DMS153 treated with DMSO at 0.1 percent for 48 hours (cell line): ENCODE measurements at regions not wholly inside any gene's neighbourhood (a gene's known extent, or its start where the extent isn't known, plus 50 kb on each side); places are given as distances from the start of the nearest gene placed in this dataset.

Source experiments
- DNase-seq: peaks from one replicate; lab custom pipeline; 2025; ENCODE audit not compliant: unreplicated experiment; lab: John Stamatoyannopoulos, UW

DNA sequence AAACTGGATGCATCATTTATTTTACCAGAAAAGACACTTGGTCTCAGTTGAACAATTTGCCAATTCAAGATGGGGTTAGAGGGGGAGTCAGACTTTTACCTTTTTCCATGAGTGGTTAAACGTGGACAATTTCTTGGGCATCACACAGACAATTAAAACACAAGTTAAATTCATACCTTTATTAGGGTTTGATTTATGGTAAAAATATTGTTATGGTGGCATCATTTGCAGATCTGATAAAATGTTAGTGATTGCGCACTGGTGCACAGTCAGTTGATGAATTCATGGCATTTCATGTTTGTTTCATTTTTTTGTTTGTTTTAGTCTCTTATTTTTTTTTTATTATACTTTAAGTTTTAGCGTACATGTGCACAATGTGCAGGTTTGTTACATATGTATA lies 399.9 kb downstream of the DOK5 start:
- DNase-seq, result no peak

DNA sequence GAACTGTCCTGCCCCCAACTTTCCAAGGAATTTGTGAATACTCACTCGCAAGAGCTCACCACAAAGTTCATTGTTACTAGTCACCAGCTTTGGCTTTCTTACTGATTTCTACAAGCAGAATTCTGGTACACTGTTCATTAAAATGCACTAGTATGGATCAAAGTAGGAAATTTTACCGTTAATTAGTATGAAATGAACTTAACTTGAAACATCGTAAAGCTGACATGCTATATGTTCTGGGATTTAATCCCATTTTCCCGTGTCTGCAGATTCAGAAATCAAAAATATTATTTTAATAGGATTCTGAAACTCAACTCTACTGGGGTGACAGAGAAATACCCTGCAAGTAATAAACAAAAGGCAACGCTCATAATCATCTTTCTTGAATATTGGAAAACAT lies 399.3 kb downstream of the DOK5 start:
- no peak for DNase-seq

DNA sequence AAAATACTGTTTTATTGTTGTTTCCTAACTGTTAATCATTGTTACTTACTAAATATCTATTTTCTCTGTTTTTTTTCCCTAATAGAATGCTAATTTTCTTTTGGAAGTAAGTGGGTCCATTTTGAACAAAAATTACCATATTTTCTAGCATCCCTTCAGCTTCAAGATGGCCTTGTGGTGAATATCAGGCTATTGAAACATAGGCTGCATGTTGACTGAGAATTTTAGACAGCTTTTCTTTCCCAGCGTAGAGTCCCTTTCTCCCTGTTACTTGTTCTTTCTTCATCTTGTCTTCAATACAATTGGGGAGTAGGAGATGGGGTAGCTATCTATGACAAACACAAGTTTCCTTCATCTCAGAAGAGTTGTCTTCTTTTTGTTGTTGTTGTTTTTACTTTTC lies 397.0 kb downstream of the DOK5 start:
- no peak for DNase-seq

DNA sequence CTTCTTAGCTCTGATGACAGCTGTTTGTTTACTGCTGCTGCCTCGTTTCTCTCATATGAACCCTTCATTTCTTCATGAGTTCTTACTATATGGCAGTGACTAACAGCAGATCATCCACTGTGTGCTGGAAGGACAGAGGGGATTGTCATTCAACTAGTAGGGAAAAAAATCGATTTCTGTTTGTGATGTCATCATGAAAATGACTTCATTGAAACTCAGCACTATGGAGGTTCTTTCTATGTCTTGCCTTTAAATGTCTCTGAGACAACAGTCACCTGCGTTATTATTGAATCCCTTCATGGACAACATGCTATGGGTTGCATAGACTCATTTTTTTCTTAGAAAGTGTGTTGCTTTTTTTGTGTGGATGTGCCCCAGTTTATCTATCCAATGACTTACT lies 394.4 kb downstream of the DOK5 start:
- DNase-seq, result no peak

DNA sequence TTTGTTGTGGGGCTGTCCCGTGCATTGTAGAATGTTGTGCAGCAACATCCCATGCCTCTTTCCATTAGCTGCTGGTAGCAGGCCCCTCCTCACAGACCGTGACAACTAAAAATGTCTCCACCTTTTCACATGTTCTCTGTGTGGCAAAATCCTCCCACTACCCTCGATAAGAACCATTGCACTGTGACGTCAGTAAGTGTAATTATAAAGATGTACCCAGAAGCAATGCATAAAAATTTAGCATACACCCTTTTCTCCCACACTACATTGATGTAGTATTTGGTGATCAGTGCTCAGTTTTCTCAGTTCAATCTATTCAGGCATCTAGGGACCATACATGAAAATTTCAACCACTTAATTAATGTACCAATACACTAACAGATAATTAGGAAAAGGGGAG lies 389.9 kb downstream of the DOK5 start:
- no peak for DNase-seq

DNA sequence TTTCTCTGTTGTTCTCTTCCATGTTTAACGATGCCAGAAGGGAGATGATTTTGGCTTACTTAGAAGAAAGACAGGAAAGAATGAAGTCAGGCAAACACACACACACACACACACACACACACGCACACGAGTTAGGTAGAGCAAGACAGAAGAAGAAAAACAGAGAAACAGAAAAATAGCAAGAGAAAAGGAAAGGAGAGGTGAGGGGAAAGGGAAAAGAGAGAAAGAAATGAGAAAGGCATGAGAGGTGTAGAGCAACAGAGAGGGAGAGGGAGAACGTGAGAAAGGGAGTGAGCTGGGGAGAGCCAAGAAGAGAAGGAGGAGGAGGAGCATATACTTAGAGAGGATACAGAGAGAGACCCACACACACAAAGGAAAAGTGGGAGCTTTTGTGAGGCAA lies 385.3 kb downstream of the DOK5 start:
- no peak for DNase-seq

DNA sequence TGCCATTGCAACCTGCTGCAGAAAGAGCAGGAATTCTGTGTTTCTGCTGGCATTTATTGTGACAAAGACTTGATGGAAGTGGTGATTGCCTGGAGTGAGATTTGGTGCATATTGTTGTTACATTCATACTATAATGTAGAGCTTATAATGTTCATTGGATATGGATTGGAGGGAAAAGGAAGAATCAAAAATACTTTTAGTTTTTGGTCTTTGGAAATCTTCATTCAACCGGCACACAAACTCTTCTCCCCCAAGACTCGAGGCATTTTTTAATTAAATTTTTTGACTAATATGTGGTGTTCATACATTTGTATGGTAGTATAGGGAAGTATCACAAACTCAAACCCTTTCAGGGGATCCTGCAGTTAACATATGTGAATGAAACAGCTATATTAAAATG lies 380.8 kb downstream of the DOK5 start:
- DNase-seq, result no peak

DNA sequence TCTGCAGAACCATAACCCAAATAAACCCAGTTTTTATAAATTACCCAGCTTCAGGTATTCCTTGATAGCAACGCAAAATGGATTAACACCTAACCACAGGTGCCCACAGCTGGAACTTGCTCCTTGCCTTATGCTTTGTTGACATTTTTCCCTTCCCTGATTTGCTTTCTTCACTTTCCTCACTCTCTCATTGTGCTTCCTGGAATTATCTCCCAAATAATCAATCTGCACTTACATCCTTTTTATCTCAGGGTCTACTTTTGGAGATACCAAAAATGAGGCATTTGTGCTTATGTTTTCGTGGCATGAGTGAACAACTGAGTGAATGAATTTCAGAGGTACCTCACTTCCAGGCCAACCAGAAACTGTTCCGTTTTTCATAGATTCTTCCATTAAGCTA lies 374.3 kb downstream of the DOK5 start:
- no peak for DNase-seq

DNA sequence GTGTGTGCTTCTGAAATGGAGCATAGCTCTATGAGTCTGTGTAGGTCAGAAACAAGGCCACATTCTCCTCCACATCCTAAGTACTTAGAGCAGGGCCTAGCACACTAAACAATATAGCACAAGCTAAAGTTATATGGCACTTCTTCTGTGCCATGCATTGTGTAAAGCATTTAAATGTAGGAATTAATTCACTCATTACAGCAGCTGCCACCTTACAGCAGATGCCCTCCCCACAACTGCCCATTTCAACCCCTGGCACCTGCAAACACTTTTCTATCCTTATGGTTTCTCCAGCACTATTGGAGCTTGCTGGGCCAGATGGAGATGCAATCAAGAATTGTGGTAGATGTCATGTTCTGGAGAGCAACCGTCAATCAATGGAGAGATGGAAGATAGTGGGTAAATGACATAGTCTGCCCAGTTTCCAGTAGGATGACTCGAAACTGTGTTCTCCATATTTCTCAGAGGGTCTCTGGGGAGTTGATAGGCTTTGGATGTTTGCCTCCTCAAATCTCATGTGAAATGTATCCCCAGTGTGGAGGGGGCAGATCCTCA lies 373.7 kb downstream of the DOK5 start:
- no peak for DNase-seq

DNA sequence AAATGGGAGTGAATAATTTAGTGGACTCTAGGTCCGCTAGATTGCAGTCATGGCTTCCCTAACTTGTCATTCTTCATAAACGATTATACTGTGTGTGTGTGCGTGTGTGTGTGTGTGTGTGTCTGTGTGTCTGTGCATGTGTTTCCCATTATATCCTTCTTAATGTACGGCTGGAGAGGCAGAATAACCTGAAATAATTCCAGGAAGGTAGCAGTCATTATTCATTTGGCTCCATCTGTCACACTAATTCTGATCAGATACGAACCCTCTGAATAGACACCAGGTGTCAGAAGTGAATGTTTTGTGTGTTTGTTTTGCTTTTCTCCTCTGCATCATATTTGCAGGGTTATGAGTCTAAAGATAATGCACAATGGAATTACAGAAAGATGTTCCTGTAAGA lies 372.9 kb downstream of the DOK5 start:
- no peak for DNase-seq

DNA sequence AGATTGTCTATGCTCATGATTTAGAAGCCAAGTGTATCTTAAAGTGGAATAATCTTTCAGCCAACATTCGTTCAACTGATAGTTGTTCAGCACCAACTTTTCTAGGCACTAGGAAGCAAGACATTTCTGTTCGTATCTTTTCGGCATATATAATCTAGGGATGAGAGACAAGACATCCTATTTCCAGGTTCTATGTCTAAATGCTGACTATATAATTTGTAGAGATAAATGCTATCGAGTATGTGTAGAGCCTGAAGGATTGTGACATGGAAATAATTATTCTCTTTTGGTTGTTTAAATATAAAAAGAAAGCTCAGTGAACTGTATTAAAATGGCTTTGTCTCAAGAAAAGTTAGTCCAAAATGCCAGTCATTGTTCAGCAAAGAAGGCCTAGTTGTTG lies 371.6 kb downstream of the DOK5 start:
- no peak for DNase-seq

DNA sequence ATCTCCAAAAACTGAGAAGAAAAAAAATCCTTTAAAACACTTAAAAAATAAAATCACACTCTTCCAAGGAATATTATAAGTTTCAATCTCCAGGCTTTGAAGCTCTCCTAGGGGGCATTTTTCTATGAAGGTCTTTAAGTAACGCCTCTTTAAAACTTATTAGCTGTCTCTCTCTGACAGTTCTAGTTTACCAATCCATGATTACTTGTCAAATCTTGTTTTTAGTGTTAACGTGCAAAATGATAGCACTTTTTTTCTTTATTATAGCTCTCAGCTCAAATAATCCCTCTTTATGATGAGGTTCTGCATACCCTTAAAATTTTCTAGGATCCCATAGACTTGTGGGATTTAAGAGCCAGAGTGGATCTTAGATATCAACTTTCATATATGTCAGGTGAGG lies 369.0 kb downstream of the DOK5 start:
- no peak for DNase-seq

DNA sequence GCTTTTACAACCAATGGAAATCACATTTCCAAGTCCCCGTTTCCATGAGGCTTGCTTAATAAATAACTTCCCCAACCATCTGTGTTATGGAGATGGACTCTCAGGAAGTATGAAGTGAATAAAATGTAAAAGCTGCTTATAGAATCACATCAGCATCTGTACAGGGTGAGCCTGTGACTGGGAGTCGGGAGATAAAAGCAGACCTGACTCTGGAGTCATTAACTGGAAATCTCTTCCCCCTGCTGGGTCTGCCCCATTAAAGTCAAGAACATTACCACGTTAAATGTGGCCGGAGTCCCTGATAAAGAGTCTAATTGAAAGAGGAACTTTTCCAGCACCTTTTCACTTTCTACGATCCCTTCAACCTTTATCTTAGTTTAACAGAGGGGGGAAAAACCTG lies 368.5 kb downstream of the DOK5 start:
- DNase-seq, result no peak

DNA sequence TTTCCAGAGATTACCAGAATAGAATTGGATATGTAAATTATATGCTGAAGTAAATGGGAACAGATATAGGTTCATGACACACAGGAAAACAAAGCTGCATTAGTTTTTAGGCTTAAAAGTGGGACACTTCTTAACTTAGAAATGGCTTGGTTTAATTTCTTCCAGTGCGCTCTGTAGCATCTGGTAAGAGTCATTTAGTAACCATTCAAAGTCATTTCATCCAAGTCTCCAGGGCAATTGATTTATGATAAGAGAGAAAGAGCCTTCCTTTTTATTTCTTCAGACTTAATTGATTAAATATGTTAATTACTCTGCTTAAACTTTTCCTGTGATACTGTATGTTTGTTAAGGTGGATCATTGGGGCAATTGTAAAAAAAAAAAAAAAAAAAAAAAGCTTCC lies 368.0 kb downstream of the DOK5 start:
- DNase-seq, result no peak

DNA sequence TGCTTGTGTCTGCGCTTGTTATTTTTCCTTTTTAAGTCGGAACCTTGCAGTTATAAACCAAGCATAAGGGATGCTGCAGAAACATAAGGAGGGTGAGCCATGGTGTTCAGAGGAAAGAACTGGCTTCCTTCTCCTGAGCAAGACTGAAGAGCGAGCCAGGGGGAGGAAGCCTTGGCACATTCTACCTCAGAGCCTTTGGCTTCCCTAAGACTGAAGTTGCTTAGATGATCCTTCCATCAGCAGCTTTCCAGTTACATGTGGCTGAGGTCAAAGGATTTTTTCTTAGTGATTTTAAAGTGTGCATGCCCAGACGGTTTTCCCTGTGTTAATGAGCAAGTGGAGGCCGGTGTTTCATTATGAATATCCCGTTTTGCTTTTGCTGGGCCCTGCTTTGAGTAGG lies 363.8 kb downstream of the DOK5 start:
- no peak for DNase-seq

DNA sequence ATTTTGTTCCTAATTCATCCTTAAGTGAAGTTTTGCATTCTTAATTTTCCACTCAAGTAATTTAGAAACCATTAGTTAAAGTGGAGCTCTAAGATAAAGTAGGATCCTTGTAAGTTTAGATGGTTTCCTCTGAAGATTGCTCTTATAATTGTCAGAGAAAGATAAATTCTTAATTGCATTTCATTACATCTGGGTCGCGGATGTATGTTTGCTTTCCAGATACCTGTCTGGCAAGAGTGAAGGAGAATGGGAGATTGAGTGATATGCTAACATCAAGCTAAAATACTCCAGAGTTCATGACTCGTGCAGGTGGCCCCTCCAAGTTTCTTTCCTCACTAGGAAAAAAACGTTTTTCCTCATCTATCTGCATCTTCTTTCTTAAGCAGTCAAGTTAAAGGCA lies 361.8 kb downstream of the DOK5 start:
- no peak for DNase-seq

DNA sequence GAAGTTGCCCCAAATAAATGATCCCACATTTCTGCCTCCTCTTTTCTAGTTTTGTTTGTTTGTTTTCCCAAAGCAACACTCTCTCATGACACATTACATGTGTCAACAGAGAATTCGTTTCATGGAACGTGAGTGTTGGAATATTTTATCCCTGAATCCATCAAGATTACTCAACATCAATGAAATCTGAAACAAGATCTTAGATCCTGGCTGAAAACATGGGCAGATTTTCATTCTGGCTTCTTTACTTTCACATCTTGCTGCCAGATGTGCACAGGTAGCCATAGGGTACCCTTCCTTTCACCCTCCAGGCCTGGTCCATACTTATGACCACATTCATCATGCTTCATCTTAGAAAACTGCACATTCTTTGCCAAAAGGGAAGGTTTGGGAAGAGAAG lies 347.0 kb downstream of the DOK5 start:
- DNase-seq, result no peak

DNA sequence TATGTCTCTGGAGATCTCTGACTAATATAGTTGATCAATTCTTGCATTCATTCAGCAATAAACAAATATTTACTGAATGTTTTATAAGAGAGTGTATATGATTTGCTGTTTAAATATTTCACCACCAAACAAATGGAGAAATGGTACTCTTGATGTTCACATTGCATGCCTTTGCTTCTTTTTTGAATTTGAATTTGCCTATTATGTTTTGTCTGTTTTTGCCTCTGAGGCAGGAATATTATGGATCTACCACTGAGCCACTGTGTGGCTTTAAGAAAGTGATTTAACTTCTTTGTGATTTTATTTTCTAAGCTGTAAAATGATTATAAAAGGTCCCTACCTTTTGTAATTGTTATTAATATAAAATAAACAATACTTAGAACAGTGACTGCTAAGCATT lies 345.0 kb downstream of the DOK5 start:
- DNase-seq, result no peak

DNA sequence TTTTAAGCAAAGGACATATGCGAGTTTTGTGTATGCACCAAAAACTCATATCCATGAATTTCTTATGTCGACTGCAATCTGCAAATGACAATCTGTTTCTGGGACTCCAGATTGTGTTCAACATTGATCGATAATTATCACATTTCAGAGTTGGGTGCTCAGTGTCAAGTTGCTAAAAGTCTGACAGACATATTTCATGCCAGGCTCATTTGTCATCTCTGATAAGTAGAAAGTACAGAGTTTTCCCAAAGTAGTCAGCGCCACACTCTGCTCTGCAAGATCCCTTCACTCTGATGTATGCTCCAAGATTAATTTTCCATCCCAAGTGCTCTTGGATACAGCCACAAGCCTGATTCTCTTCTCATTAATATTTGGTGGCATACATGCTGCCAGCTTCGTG lies 331.1 kb downstream of the DOK5 start:
- DNase-seq, result no peak

DNA sequence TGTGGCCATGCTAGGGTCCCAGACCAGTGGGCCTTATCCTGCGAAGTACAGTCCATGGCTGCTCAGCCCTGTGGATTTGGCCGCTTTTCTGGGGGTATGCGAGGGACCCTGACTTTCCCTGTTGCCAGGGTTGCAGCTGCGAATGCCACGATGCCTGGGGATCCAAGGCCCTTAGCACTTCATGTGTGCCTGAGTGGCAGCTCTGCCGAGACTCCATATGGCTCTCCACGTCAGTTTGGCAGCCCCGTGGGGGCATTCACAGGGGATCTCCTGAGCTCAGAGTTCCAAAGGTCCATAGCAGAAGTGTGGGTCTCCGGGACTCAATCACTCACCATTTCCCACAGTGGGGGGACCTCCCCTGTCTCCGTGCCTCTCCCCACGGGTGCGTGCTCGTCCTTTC lies 319.5 kb downstream of the DOK5 start:
- DNase-seq, result no peak

DNA sequence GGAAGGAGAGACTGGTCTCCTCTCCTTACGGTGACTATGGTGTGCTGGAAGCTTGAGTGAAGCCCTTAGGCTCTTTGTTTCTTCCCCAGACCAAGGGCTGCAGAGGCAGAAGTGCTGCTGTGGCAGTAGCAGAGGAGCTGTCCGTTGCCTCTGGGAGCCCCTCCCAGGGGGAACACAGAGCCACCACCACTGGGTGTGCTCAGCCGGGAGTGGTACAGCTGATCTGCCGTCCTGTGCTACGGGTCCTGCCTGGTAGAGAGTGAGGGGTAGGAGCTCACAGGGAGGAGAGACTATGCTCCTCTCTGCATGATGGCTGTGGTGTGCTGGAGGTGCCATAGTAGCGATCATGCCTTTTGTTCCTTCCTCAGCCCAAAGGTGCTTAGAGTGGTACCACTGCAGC lies 318.7 kb downstream of the DOK5 start:
- DNase-seq, result no peak

DNA sequence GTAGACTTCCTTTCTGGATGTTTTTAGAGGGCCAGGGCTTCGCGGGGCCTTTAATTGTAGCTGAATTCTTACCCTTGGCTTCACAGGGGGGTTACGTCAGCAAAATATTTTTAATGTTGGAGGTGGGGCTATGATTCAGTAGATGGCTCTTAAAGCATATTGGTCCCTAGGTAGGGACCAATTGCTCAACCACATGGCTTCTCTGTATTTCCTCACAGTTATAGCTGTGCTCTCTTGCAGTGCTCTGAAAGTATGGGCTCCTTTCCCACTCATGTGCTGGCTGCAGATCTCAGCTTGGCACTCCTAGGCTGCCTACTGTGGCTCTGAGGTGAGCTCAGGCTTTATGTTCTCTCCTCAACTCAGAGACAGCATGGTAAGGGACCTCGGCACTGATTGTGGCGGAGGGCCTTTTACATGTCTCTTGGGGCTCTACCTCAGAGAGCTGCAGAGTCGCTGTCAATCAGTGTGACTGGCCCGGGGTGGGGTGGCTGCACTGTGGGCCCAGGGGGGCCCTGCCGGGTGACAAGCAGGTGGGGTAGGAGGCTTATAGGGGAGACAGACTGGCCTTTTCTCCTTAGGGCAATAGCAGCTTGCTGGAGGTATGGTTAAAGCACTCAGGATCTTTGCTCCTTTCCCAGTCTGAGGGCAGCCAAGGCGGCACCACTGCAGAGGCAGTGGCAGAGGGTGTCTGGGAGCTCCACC lies 318.0 kb downstream of the DOK5 start:
- DNase-seq, result no peak

DNA sequence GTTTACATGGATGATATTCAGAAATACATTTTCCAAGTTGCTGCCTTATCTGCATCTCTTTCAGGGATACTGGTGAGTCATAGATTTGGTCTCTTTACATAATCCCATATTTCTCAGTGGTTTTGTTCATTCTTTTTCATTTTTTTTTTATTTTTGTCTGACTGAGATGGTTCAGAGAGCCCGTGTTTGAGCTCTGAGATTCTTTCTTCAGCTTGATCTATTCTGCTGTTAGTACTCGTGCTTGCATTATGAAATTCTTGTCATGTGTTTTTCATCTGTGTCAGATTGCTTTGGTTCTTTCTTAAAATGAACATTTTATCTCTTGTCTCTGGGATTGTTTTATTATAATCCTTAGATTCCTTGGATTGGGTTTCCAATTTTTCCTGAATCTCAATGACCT lies 317.3 kb downstream of the DOK5 start:
- no peak for DNase-seq
